Stimulated activated CD4-positive, alpha-beta T cell treated with anti-CD3 and anti-CD28 coated beads, Interleukin-15, amount 100 ng/mL, for 48 hours (primary cell): ENCODE measurements at regions not wholly inside any gene's neighbourhood (a gene's known extent, or its start where the extent isn't known, plus 50 kb on each side); places are given as distances from the start of the nearest gene placed in this dataset.
A peak's percentile ranks its signal among the peaks of the same experiment; 100 is the strongest.

ENCODE experiments used
- DNase-seq, 2 donors: peaks; one replicate each; pipeline ENCODE4 v3.0.0-alpha.2; 2020; ENCODE audit warnings: low read depth in 2 of 2

DNA sequence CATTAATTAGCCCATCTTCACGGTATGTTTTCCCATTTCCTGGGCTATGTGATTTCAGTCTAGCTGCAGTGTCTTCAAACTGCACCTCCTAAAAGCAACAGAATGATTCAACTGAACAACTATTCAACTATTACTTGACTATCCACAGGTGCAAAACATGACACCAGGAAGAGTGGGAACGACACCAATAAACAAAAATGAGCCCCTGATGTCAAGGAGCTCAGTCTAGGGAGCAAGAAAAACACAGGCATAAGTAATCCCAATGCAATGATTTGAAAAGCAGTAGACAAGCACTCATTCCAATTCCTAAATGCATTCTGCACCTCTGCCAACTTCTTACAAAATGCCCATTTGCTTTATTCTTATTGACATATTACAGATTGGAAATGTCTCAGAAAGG, 285.6 kb downstream of the ETS1 start:
- no peak for DNase-seq

GRCh38 chr11:128300785-128301184, 286.6 kb downstream of the ETS1 start:
- DNase-seq: no peak

DNA sequence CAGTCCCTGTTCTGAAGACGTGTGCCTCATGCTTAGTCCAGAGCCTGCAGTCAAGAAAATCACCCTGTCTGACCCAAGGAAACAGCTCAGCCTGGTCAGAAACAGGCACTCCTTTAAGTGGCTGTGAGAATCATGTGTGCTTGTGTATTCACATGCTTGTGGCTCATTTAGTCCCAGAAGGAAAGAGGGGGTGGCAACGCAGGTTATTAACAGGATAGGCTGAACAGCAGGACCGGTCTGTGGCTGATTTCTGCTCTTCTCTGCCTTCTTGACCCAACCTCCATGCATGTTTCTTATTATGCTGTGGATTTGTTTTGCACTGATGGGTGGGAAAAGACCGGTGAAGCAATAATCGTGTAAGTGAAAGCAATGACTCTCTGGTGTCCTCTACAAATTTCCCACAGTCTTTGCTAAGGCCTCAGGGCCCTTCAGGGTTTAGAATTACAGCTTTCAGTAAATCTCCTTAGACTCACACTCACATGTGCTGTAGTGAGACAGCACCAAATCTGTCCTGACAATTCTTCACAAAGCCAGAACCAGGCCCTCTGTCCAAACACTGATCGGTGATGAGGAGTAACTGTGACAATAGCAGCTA, 288.1 kb downstream of the ETS1 start:
- no peak for DNase-seq

DNA sequence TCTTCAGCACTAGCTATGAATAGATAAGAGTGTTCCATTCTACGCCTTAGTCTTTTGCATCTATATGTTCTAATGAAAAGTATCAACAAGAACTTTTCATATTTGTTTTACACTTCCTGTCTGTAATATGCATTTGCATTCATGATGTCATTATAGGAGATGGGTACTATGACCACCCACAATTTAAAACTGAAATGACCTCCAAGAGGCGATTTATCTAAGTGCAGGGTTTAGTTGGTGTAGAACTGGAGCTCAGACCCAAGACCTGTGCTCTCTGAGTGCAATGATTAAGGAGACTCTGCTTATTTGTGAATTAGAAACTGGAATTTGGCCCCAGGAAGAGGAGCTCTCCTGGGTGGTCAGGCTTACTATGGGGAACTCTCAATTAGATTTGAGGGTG, 289.1 kb downstream of the ETS1 start:
- no peak for DNase-seq

- DNase-seq: no peak
These were observed 289.6 kb downstream of the ETS1 start for GRCh38 chr11:128297805-128298204.

DNA sequence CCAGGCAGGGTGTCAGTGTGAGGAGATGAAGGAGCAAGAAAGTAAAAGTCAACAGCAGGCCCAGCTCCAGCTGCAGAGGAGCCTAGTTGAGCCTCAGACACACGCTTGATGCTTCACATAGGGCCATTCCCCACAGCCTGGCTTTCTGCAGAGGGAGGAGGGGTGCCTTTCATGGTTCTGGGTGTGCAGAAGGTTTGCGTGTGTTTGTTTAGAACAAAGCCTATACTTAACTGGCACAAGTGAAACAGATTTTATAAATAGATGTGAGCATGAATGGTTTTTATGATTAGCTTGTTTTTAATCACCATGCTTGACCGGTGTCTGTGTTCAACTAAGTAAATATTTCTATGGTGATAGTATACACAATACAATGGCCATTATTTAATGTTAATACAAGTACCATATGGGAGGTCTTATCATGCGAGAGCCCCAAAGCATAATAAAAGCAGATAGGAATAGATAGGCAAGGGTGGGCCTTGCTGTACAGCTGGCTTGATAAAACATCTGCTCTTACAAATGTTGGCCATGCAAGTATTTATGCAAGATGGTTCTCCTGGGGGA, 290.2 kb downstream of the ETS1 start:
- no peak for DNase-seq

DNA sequence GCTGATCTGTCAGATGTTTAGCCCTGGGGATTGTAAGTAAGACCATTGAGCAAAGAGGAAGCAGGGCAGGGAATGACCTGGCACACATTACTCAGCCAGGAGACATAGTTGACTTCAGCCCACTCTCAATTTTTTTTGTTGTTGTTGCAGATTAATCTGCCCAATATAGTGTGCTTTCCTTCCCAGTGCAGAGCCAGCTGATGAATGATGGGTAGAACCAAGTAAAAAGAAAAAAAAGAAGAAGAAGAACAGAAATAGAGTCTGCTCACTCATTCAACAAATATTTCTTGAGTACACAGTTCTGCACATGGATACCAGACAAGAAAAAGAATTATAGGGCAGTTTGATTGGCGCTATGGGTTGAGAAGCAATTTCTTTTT, 292.7 kb downstream of the ETS1 start:
- DNase-seq: no peak

DNA sequence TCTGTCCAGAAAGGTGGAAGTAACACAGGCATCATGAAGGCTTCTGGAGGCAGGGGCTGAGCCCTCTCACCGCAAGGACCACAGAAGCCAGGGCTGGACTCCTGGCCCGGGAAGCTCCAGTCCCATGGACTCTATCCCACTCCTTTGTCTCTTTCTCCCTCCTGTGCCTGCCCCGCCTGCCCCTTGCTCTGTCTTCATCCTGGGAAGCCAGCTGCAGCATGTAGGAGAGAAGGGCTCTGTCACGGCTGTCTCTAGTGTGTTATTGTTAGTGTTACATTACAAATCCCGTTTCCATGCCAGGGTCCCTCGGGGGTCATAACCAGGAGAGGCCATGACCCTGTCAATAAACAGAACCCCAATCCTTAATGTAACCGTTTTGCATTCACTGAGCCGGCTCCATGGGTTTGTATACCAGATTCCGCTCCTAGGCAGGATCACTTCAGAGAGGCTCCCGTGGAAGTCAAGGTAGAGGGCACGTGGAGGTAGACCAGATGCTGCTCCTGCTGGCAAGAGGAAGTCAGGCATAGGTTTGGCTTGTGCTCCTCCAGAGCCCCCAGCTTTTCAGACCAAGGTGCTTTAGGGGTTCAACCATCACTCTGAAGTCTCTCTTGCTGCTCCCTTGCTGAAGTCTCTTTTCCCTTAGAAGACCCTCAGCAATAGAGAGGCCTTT, 293.2 kb downstream of the ETS1 start:
- DNase-seq: no peak

DNA sequence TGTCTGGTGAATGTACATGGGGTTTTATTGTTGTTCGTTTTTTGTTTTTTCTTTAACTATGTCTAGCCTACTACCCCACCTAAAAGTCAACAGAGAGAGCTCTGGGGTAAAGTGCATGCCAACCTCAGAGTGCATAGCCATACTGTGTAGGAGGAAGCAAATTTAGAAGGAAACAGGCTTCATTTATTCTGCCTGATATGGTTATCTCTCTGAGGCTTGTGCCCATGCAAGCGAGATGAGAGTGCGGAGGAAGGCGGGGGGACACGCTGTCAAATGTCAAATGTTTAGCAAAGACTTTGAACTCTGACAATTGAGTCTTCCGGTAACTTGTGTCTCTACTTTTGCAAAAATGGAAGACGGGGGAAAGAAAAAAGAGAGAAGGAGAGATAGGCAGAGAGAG, 295.5 kb downstream of the ETS1 start:
- DNase-seq: peak; percentile 47 to 49

DNA sequence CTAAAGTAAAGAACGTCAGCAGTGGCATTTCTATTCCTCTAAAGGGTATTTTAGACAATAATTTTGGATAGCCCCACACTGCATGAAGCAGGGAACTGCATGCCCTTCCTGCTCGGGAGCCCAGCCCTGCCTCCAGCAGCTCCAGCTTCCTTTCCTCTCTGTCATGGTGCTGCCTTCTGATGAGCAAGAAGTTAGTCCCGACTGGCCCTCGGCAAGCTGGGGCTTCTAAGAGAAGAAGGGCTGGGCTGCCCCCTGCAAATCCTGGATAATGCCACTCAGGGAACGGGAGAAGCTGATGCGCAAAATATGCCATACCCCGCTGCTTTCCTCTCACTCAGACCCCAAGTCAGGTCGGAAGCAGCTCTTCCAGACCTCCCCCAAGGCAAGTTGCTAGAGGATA, 296.4 kb downstream of the ETS1 start:
- DNase-seq: no peak

GRCh38 chr11:128290106-128290840, 297.1 kb downstream of the ETS1 start:
- peak; percentile 58 to 62 for DNase-seq

DNA sequence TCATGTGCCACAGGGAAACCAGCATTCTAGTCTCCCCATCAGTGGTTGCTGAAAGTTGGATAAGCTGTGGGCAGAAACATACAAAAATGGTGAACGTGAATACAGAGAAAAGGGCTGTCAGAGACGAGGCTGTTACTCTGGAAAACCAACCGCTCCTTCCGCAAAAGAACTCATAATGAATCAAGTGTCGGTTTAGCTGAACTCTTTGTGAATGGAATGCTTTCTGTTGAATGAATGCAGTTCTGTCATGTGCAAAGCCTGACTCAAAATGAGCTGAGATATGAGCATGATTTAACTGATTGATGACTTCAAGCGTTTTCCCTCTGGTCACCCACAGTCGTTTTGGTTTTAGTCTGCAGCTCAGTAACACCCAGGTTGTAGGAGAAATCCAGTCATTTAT, 298.3 kb downstream of the ETS1 start:
- DNase-seq: peak in 1 of 2 donors; percentile 37

GRCh38 chr11:128288368-128288767, 299.0 kb downstream of the ETS1 start:
- no peak for DNase-seq

DNA sequence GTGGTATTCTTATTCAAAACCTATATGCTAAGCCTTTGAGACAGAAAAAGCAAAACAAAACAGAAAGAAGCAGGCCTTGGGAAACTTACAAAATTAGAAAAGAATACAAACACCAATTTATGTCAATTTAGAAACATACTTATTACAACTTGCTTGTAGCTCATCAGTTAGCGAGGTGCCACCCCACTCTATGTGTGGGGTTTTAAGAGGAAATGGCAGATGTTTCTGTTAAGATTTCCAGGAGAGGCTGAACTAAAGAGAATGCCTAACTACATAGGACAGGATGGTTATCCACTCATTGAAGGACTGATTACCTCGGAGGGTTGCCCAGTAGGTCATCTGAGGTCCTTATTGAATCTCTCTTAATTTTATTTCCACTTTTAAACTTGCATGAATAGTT, 302.0 kb downstream of the ETS1 start:
- DNase-seq: no peak

GRCh38 chr11:128284634-128285033, 302.7 kb downstream of the ETS1 start:
- DNase-seq: no peak

GRCh38 chr11:128283451-128283850, 303.9 kb downstream of the ETS1 start:
- no peak for DNase-seq

- DNase-seq: no peak
These were observed 305.3 kb downstream of the ETS1 start for GRCh38 chr11:128282053-128282452.

DNA sequence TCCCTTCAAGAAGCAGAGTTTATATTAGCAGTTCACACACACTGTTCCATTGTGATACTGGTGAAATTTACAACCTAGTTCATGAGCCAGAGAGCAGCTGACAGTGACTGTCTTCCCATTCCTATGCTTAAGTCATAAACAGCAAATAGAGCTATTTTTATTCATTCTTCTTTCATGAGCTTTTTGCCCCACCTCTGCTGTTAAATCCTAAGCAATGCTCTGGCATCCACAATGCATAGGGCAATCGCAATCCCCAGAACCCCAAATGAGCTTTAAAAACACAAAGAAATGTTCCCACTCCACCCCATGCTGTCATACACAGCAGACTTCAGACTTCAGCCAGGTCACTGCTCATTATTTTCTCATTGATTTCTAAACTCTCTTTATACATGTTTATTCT, 307.5 kb downstream of the ETS1 start:
- DNase-seq: no peak

DNA sequence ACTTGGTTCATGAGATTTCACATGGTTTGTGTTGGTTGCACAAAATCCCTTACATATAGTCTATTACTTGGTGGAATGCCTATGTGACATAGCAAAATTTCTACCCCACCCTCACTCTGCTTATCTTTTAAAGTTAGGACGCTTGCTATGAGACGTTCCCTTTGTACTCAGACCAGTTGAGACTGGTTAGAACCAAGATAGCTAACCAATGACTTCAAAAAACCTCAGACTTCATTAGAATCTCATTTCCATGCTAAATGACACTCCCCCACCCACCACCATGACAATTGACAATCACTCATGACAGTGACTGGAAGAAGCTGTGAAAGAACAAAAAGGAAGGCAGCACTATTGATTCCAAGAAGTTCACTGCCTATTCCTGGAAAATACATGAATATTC, 313.6 kb downstream of the ETS1 start:
- DNase-seq: no peak

DNA sequence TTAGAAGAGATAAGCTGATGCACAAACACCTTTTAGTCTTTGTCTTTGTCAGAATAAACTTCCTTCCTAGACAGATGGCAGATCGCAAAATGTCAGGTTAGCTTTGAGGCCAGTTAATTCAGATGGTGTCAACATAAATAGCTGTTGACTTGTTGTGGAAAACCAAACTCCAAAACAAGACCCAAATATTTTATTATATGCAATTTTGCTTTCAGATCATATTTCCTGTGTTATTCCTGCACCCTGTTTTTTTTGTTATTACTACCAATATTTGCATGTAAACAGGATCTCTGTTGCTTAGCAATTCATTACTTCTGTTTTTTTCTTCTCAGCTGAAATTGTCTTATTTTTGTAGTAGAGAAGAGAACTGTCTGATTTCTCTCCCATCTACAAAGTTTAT, 316.0 kb downstream of the ETS1 start:
- DNase-seq: no peak

DNA sequence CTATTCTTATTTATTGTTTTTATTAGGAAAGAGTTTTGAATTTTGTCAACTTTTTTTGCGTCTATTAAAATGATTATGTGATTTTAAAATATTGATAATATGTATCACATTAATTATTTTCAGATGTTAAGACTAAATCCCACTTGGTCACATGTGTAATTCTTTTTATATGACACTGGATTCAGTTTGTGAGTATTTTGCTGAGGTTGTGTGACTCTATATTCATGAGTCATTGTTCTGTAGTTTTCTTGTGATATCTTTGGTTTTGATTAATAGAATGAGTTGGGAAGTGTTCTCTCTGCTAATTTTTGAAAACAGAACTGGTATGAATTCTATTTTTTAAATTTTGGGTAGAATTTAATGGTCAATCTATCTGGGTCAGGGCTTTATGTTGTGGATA, 317.9 kb downstream of the ETS1 start:
- DNase-seq: no peak

DNA sequence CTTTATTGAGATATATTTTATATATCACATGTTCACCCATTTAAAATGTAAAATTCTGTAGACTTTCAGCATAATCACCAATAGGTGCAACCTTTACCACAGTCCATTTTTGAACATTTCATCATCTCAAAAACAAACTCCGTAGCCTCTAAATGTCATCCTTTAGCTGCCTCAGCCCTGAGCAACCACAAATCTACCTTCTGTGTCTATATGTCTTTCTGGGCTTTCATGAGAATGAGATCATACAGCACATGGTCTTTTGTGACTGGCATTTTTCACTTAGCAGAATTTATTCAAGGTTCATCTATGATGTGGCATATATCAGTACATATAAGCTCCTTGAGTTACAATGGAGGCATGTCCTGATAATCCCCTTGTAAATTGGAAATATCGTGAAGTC, 320.5 kb downstream of the ETS1 start:
- no peak for DNase-seq
